ELR (cell line): ENCODE measurements at regions not wholly inside any gene's neighbourhood (a gene's known extent, or its start where the extent isn't known, plus 50 kb on each side); places are given as distances from the start of the nearest gene placed in this dataset.
A peak's percentile ranks its signal among the peaks of the same experiment; 100 is the strongest.
"Not testable (repeated sequence)": the region's sequence is repeated elsewhere in the genome, so short reads cannot be mapped to it uniquely, and the experiment has no call there.

Experiments used
- DNase-seq: peaks from one replicate; pipeline ENCODE4 v3.0.0-alpha.2; 2015; ENCODE audit warnings: low read depth

DNA sequence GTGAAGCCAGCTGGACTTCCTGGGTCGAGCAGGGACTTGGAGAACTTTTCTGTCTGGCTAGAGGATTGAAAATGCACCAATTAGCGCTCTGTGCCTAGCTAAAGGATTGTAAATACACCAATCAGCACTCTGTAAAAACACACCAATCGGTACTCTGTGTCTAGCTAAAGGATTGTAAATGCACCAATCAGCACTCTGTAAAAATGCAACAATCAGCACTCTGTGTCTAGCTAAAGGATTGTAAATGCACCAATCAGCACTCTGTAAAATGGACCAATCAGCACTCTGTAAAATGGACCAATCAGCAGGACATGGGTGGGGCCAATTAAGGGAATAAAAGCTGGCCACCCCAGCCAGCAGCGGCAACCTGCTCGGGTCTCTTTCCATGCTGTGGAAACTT is 97.3 kb upstream of the GALNT15 start:
- DNase-seq = not testable (repeated sequence)

GRCh38 chr3:16077681-16078080 is 96.8 kb upstream of the GALNT15 start:
- peak; percentile 46 for DNase-seq

DNA sequence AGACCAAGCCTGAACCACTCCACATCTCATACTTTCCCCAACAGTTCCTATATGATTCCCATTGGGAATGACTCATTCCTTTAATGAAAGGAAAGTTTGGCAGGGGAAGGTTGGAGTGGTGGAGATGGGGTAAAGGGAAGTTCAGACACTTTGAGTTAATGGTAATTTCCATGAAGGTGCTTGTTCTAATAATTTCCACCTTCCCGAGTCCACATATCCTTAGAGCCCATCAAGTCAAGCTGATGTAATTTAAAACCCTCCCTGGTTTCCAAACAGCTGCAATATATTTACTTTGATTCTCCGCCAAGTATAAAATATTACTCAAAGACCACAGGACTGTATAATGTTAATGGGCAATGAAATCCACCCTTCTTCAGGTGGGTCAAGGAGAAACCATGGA is 95.0 kb upstream of the GALNT15 start:
- DNase-seq = no peak

GRCh38 chr3:16081661-16082060 is 92.8 kb upstream of the GALNT15 start:
- DNase-seq = no peak

- DNase-seq = peak; percentile 58
These were observed 89.6 kb upstream of the GALNT15 start for GRCh38 chr3:16084887-16085286.

- DNase-seq = no peak
These were observed 89.1 kb upstream of the GALNT15 start for GRCh38 chr3:16085410-16085809.

DNA sequence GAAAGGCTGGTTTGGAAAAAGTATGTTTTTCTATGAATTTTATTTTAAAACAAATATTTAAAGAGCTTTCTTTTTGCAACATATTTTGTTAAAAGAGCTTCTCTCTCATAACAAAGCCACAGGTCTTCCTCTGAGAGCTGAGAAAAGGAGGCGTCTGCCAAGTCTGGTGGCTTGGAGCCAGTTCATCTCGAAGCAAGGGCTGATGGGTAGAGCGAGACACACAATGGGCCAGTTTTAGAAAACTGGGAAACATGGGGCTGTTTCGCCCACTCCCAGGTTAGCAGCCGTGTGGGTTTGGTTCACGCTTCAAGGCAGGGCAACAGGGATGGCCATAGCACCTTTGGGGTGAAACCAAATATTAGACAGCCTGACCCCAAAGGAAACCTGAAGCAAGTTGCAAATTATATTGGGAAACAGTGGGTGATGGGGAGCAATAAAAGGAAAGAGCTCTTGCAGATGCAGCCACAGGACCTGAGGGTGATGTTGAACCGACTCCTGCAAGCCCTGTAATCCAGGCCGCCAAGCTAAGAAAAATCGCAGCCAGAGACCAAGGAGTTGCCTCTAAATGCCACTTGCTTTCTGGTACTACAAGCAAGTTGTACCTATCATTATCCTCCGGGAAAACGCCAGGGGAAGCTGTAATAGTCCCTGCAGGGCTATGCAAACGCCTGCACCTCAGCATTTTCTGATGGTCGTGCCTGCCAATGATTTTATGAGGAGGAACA is 88.4 kb upstream of the GALNT15 start:
- no peak for DNase-seq

GRCh38 chr3:16086690-16087089 is 87.8 kb upstream of the GALNT15 start:
- DNase-seq = no peak

GRCh38 chr3:16088496-16088895 is 86.0 kb upstream of the GALNT15 start:
- no peak for DNase-seq

DNA sequence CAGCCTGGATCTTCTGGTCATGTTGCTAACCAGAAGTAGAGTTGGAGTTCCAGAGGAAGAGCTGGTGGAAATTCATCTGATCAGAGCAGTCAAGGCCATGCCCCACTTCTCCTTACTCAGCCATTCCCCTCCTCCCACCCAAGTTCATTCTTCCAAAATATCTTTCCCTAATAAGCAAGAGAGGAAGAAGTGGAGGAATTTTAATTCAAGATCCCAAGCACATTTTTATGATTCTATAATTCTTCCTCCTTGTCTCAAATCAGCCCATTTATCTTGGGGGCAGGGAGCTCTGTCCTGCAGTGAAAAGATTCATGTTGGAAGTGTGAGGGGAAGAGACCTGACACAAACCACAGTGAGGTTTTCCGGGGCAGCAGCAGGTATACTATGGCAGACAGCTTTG is 85.0 kb upstream of the GALNT15 start:
- DNase-seq = no peak

- DNase-seq = peak; percentile 91
These were observed 84.5 kb upstream of the GALNT15 start for GRCh38 chr3:16090024-16090423.

DNA sequence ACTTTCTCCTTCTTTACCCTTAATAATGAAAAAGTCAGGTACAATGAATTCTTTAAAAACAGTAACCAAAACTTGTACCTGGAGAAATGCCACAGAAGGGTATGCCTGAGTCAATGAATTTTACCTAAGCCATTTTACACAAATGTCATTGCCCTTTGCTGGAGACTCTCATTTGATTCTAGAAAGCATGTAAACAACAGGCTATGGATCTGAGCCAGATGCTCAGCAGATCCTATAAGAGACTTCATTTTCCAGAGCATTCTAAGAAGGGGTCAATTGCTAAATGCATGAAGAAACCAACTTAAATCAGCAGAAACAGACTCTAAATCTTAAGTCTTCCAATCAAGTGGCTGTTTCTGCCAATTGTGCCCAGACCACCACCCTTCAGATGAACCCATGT is 83.8 kb upstream of the GALNT15 start:
- DNase-seq = no peak

- no peak for DNase-seq
These were observed 81.6 kb upstream of the GALNT15 start for GRCh38 chr3:16092923-16093322.

DNA sequence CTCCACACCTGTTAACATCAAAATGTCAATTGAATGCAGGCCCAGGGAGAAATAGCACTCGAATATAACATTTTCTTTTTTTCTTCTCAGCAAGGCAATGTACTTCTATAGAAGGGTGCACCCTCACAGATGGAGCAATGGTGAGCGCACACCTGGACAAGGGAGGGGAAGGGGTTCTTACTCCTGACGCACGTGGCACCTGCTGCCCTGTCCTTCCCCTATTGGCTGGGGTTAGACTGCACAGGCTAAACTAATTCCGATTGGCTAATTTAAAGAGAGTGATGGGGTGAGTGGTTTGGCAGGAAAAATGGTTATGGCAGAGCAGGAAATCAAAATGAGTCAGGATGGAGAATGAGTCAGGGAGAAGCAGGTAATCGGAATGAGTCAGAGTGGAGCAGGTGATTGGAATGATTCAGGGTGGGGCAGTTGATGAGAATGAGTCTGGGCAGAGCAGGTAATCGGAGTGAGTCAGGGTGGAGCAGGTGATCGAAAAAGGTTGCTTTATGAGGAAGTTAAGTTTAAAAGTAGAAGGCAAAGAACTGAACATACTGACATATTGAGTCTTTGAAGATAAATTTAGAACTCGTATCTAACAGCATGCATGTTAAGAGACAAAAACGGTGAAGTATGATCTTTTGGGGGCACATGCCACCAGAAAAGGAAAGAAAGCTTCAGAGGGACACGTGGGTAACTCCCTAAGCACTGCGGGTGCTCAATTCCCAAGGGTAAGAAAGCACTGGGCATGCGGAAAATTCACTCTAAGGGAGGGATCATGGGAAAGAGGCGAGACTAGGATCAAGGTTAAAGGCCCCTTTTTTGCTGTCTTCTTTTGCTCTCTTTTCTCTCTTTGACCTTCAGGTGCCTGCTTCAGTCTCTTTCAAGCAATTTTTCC is 72.9 kb upstream of the GALNT15 start:
- peak; percentile 69 for DNase-seq

GRCh38 chr3:16102187-16102561 is 72.3 kb upstream of the GALNT15 start:
- DNase-seq = no peak

DNA sequence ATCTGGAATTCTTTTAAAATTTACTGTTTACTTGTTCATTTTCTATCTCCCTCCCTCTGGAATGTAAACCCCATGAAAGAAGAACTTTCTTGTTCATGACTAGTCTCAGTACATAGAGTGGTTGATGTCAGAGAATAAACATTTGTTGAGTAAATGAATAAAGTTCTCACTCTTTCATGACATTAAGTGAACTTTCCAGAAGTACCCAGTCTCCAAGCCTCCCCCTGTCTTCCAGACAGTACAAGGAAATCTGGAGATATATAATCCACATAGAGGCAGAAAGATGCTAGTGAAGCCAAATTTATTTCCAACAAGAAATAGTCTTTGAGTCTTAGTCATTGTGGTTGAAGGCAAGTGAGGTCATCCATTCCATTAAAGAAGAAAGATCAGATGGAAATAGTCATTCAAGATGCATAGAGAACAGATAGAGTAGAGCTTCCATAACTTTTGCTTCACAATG is 71.5 kb upstream of the GALNT15 start:
- peak; percentile 84 for DNase-seq

DNA sequence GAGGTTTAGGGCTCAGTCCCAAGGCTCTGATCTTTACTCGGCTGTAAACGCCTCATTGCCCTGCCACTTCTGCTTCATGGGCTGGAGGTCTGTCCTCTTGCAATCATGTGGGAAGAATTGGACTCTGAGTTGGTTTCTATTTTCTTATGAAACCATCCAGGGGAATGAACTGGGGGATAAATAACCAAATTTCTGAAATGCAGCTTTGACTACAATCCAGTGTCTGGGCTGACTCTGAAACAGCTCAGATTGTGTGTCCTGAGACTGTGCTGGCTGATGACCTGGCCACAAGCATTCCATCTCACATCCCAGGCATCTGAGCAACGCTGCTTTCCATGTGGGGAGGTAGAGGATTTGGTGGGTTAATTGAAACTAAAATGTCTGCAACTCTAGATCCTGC is 71.0 kb upstream of the GALNT15 start:
- peak; percentile 80 for DNase-seq

DNA sequence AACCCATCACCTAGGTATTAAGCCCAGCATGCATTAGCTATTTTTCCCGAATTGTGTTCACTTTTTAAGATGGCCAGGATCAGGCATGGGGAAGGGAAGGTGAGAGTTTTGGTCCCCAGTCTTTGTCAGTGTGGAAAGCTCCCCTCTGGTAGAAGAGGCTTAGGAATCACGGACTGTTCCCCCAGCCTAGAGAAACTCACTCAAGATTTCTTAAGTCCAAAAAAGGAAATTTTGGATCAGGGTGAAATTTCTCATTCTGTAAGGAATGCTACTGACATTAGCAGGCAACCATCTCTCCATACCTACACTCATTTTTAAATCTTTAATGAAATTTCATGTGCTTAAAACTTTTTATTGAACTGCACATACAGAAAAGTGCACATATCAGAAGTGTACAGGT is 70.3 kb upstream of the GALNT15 start:
- DNase-seq = no peak

DNA sequence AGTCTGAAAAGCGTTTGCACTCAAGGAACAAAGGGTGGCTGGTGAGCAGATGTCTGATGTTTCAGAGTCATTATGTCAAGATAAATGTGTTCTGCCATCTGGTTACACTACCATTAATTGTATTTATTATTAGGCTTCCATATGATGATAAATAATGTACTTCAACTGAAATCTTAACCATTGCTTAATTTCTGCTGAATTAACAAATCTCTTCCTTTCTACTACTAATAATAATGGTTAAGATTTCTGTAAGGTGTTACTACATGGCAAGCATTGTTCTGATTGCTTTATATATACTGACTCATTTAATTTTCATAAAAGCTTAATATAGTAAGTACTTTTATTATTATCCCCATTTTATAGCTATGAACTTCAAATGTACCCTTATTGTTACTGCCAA is 68.4 kb upstream of the GALNT15 start:
- DNase-seq = no peak

DNA sequence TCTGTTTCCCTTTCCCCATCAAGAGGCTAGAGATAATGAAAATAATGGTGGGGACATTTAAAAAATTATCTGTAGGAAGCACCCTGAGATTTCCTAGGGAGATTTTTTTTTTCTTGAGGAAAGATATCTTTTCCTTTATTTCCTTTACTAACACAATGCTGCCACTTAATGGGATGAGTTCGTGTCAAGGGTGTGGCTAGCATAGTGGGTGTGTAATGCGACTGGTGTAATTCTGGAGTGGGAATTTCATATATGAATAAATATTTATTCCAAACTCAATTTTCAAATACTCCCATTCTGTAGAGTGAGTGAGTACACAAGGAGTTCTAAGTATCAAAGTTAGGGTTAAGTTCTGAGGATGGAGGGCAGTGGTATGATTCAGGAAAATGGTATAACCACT is 66.1 kb upstream of the GALNT15 start:
- no peak for DNase-seq

GRCh38 chr3:16109929-16110328 is 64.6 kb upstream of the GALNT15 start:
- no peak for DNase-seq

DNA sequence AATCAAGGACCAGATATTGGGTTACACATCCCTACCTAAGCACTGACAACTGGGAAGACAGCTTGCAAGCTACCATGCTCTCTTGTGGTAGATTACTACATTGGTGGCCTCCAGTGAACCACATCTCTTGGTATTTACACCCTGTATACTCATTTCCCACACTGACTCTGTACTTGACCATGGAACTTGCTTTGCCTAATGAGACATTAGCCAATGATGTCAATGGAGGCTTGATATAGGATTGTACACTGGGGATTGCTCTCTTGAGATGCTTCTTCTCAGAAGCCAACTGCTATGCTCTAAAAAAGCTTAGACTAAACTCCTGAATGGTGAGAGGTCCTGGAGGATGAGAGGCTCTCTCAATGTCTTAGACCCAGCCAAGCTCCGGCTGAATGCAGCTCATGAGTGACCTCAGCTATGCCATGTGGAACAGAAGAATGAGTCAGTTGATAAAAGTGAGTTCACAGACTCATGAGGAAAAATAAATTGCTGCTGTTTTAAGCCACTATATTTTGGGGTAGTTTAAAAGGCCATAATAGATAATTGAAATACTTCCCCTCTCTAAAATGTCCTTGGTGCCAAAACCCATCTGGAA is 61.5 kb upstream of the GALNT15 start:
- DNase-seq = peak; percentile 76

GRCh38 chr3:16113704-16114103 is 60.8 kb upstream of the GALNT15 start:
- peak; percentile 76 for DNase-seq
